ENCODE measurements at regions not wholly inside any gene's neighbourhood (a gene's known extent, or its start where the extent isn't known, plus 50 kb on each side); places are given as distances from the start of the nearest gene placed in this dataset.

DNA sequence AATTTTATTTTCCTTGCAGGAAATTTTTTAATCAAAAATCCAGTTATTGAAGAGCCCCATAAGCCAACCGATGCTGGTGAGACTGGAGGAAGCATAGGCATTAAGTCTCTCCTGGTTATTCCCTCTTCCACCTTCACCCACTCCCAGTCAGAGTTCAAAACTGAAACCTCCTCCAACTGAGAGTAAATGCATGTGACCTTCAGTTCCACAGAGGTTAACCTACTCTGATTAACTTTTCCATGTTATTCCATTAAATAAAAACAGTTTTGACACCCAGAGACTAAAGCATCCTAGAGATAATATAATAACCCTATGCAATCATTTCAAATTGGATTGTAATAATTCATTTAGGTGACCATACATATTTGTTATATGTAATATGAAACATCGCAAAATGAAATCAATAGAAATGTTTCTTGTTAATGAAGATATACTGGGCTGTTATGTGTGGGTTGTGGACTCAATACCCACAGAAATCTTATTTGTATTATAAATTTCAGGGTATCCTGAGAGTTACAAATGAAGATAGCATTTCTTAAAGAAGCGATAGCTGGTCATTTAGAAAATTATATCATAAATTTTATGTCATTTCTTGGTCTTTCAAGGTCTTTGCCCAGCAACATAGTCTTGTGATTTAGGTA, 376.5 kb downstream of the SETD4 start:
- Mint-ChIP-seq H3K27ac (no peak overlapping the region), H3K36me3 (no peaks in the 10 kb centered on the region), H3K27me3 (ENCODE audit: low read depth in 2 of 2) (peaks cover 28 to 50% of the 10 kb centered on the region in 2 donors), H3K4me1 (no peaks in the 10 kb centered on the region), H3K9me3 (no peaks in the 10 kb centered on the region), H3K4me3 (no peak overlapping the region)
- DNase-seq = no peak
- TF ChIP-seq, protein P1, sequence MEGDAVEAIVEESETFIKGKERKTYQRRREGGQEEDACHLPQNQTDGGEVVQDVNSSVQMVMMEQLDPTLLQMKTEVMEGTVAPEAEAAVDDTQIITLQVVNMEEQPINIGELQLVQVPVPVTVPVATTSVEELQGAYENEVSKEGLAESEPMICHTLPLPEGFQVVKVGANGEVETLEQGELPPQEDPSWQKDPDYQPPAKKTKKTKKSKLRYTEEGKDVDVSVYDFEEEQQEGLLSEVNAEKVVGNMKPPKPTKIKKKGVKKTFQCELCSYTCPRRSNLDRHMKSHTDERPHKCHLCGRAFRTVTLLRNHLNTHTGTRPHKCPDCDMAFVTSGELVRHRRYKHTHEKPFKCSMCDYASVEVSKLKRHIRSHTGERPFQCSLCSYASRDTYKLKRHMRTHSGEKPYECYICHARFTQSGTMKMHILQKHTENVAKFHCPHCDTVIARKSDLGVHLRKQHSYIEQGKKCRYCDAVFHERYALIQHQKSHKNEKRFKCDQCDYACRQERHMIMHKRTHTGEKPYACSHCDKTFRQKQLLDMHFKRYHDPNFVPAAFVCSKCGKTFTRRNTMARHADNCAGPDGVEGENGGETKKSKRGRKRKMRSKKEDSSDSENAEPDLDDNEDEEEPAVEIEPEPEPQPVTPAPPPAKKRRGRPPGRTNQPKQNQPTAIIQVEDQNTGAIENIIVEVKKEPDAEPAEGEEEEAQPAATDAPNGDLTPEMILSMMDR (IDR thresholded peaks at IDR 0.05) = no peak
- Histone ChIP-seq H3K9me3 (ENCODE audit: control insufficient read depth, insufficient read depth, low read length) (no peaks in the 10 kb centered on the region), H3K4me1 (ENCODE audit: control insufficient read depth, insufficient read depth, low read length) (no peaks in the 10 kb centered on the region), H3K36me3 (ENCODE audit: control insufficient read depth, insufficient read depth, low read length) (no peaks in the 10 kb centered on the region), H3K27me3 (ENCODE audit: control insufficient read depth, insufficient read depth, low read length) (no peaks in the 10 kb centered on the region), H3K27ac (ENCODE audit: low read length) (no peak overlapping the region), H3K4me3 (ENCODE audit: low read length) (no peak overlapping the region)
- 89% methylated on average over 1 of the region's 3 CpGs for WGBS (ENCODE audit: insufficient coverage)
- intact Hi-C loops (cut with micrococcal nuclease) = no loop called here
- no peak for ATAC-seq

DNA sequence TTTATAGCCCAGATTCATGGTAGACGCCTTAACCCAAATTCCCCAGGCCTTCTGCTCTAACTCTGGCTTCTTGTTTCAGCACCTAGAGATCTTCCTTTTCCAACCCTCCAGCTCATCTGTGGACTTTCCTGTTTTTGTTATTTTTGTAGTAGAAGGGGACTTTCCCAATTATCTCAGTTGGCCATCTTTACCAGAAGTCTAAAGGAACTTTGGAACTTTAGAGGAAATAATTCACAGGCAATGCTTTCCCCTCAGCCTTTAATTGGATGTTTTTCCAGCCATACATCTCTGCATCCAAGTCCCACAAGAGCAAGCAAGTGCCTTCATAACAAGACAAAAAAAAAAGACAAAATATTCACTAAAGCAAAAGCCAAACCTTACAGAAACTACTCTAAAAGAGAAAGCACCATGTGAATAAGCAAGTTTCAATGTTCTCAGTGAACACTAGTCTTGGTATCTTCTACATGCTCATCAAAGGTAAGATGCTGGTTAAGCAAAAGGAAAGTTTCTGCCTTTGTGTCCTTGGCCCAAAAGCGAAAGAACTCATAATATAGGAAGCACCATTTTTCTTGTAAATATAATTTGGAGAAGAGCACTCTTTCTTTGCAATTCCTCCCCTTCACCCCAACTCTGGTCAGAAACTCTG, 377.3 kb downstream of the SETD4 start:
- H3K9me3 Mint-ChIP-seq = peaks cover 0 to 3% of the 10 kb centered on the region in 2 donors
- TF ChIP-seq, protein P1 (IDR thresholded peaks at IDR 0.05) = no peak
- no peaks in the 10 kb centered on the region for H3K36me3 Mint-ChIP-seq
- 100% methylated on average over 1 of the region's 2 CpGs for WGBS (ENCODE audit: insufficient coverage)
- H3K27ac Mint-ChIP-seq = no peak overlapping the region
- peaks cover 32 to 47% of the 10 kb centered on the region in 2 donors for H3K27me3 Mint-ChIP-seq (ENCODE audit: low read depth in 2 of 2)
- H3K4me3 Mint-ChIP-seq = no peak overlapping the region
- H3K4me1 Mint-ChIP-seq = no peaks in the 10 kb centered on the region
- no peak for ATAC-seq
- intact Hi-C loops (cut with micrococcal nuclease) = no loop called here
- DNase-seq = no peak
- Histone ChIP-seq H3K36me3 (ENCODE audit: control insufficient read depth, insufficient read depth, low read length) (no peaks in the 10 kb centered on the region), H3K27me3 (ENCODE audit: control insufficient read depth, insufficient read depth, low read length) (no peaks in the 10 kb centered on the region), H3K9me3 (ENCODE audit: control insufficient read depth, insufficient read depth, low read length) (no peaks in the 10 kb centered on the region), H3K27ac (ENCODE audit: low read length) (no peak overlapping the region), H3K4me1 (ENCODE audit: control insufficient read depth, insufficient read depth, low read length) (no peaks in the 10 kb centered on the region), H3K4me3 (ENCODE audit: low read length) (no peak overlapping the region)

DNA sequence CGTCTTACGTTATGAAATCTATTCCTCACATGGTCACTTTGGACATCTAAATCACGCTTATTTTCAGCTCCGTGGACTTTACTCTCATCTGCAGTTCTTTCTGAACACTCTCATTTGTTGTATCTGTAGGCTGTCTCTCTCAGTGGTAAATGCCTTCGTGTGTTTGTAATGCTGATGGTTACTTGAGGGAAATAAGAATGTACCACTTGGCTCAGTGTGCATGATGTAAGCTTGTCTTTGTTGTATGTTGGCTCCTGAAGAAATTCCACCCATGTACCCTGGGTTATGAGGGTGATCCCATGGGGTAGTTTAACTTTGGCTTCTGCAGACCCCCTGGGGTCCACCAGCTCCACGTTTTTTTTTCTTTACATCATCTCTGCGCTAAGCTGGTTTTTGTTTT, 378.4 kb downstream of the SETD4 start:
- Mint-ChIP-seq H3K4me1 (no peaks in the 10 kb centered on the region), H3K9me3 (peaks cover 0 to 3% of the 10 kb centered on the region in 2 donors), H3K27ac (no peak overlapping the region), H3K36me3 (no peaks in the 10 kb centered on the region), H3K27me3 (ENCODE audit: low read depth in 2 of 2) (peaks cover 23 to 36% of the 10 kb centered on the region in 2 donors), H3K4me3 (no peak overlapping the region)
- Histone ChIP-seq H3K9me3 (ENCODE audit: control insufficient read depth, insufficient read depth, low read length) (no peaks in the 10 kb centered on the region), H3K27ac (ENCODE audit: low read length) (no peak overlapping the region), H3K4me3 (ENCODE audit: low read length) (no peak overlapping the region), H3K36me3 (ENCODE audit: control insufficient read depth, insufficient read depth, low read length) (no peaks in the 10 kb centered on the region), H3K4me1 (ENCODE audit: control insufficient read depth, insufficient read depth, low read length) (no peaks in the 10 kb centered on the region), H3K27me3 (ENCODE audit: control insufficient read depth, insufficient read depth, low read length) (no peaks in the 10 kb centered on the region)
- 93% methylated on average over 7 of the region's 7 CpGs for WGBS (ENCODE audit: insufficient coverage)
- no peak for DNase-seq
- no peak for ATAC-seq
- TF ChIP-seq, protein P1 (IDR thresholded peaks at IDR 0.05) = no peak
- intact Hi-C loops (cut with micrococcal nuclease) = no loop called here

All from natural killer cell (primary cell).